ENCODE measurements at regions not wholly inside any gene's neighbourhood (a gene's known extent, or its start where the extent isn't known, plus 50 kb on each side); places are given as distances from the start of the nearest gene placed in this dataset.

DNA sequence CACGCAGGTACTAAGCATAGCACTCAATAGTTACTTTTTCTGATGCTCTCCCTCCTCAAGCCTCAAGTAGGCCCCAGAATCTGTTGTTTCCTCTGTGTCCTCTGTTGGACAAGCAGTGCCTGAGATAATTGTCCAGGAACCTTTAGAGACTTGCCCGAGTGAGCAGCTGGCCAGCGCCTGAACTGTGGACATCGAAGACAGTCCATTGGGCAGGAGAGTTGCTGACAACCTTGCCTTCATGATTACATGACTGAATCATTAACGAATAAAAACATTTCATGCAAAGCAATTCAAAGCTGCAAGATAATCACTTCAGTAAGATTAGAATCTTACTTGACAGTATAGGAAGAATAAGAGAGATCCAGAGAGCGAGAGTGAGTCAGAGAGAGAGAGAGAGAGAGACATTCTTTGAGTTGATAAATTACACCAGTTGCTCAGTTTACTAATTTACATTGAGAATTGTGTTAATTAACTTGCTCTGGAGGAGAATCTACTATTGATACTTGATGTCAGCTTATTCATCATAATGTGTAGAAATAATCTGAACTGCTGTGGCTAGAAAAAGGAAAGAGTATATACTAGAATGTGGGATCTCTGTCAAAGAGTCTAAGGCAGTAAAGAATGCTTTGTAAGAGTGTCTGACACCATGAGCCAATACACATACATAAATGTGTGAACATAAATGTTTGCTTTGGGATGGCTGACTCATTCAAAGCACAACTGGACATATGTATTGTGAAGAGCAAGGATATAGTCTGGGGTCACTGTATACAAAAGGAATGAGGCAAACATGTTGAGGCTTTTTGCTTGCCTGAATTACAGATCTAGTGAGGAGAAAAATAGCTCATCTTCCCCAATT, 216.0 kb downstream of the ZNF326 start:
- Histone ChIP-seq H3K4me3 (no peak overlapping the region), H3K27me3 (no peaks in the 10 kb centered on the region), H3K9me2 (replicated peaks; ENCODE audit: insufficient read depth) (no peaks in the 10 kb centered on the region), H3K4me2 (no peak overlapping the region), H3K36me3 (replicated peaks; ENCODE audit: insufficient read depth, low read depth) (no peaks in the 10 kb centered on the region), H3K4me1 (ENCODE audit: insufficient read depth) (no peaks in the 10 kb centered on the region), H3K79me2 (no peaks in the 10 kb centered on the region), H4K20me1 (ENCODE audit: insufficient read depth, poor library complexity, severe bottlenecking) (no peaks in the 10 kb centered on the region), H3K9me3 (ENCODE audit: low read depth) (no peaks in the 10 kb centered on the region), H2AFZ (no peak overlapping the region), H3K27ac (no peak overlapping the region)
- no peak for DNase-seq (ENCODE audit: low spot score)
- 90% methylated on average over 6 of the region's 6 CpGs for WGBS (ENCODE audit: low lambda C conversion rate, missing lambda C conversion rate)
- TF ChIP-seq EZH2 (IDR thresholded peaks at IDR 0.05; ENCODE audit: borderline replicate concordance) (no peak), EZH2phosphoT487 (IDR thresholded peaks at IDR 0.05; ENCODE audit: low read depth, severe bottlenecking, unreplicated experiment) (no peak), CTCF (IDR thresholded peaks at IDR 0.05; ENCODE audit: poor library complexity) (no peak)

DNA sequence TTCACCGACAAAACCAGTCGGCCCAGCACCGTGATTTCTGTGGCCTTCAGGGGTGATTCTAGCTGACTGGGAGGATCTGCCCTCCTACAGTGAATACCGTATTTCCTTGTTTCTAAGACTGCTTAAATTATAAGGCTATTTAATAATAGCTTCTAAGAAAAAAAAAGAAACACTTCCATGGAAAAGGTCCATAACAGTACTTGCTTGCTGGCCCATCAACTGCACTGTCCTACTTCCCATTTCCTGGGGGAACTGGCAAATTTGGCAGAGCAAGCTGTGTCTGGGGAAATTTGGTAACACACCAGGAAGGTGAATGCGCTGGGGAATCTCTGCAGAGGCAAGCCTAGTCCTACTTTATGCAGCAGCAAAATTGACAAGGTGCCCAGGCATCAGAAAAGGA, 214.0 kb downstream of the ZNF326 start:
- no peak overlapping the region for H3K27ac ChIP-seq
- WGBS (ENCODE audit: low lambda C conversion rate, missing lambda C conversion rate): 69% methylated on average over 5 of the region's 5 CpGs
- DNase-seq (ENCODE audit: low spot score): no peak

DNA sequence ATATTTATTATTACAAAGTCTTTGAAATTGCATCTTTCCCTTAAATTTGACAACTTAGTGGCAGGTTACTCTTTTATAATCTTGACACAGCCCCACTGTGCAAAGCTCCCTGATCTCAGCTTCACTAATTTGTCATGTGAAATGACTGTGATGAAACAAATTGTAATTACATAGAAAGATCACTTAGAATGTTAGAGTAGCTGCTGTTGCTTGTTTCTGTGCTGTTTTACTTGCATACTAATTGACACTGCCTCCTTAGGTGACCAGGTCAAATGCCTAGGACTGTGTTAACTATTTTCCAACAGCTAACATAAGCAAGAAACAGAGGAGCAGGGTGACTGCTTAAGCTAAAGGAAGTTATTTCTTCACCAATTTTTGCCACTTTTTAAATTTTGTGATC, 211.3 kb downstream of the ZNF326 start:
- no peak overlapping the region for H2AFZ ChIP-seq
- no peaks in the 10 kb centered on the region for H3K9me2 ChIP-seq (replicated peaks; ENCODE audit: insufficient read depth)
- no peak overlapping the region for H3K27ac ChIP-seq
- no peaks in the 10 kb centered on the region for H3K9me3 ChIP-seq (ENCODE audit: low read depth)
- no peaks in the 10 kb centered on the region for H3K36me3 ChIP-seq (replicated peaks; ENCODE audit: insufficient read depth, low read depth)
- no peaks in the 10 kb centered on the region for H4K20me1 ChIP-seq (ENCODE audit: insufficient read depth, poor library complexity, severe bottlenecking)
- no peak overlapping the region for H3K4me3 ChIP-seq
- no peaks in the 10 kb centered on the region for H3K4me1 ChIP-seq (ENCODE audit: insufficient read depth)
- no peak for DNase-seq (ENCODE audit: low spot score)
- no peaks in the 10 kb centered on the region for H3K79me2 ChIP-seq
- no peak overlapping the region for H3K4me2 ChIP-seq
- TF ChIP-seq EZH2 (IDR thresholded peaks at IDR 0.05; ENCODE audit: borderline replicate concordance) (no peak), EZH2phosphoT487 (IDR thresholded peaks at IDR 0.05; ENCODE audit: low read depth, severe bottlenecking, unreplicated experiment) (no peak), CTCF (IDR thresholded peaks at IDR 0.05; ENCODE audit: poor library complexity) (no peak)
- H3K27me3 ChIP-seq: no peaks in the 10 kb centered on the region

More for the DNA sequence above, 214.0 kb downstream of the ZNF326 start:
- Histone ChIP-seq H3K4me1 (ENCODE audit: insufficient read depth) (no peaks in the 10 kb centered on the region), H3K9me3 (ENCODE audit: low read depth) (no peaks in the 10 kb centered on the region), H3K9me2 (replicated peaks; ENCODE audit: insufficient read depth) (no peaks in the 10 kb centered on the region), H3K36me3 (replicated peaks; ENCODE audit: insufficient read depth, low read depth) (no peaks in the 10 kb centered on the region), H3K4me3 (no peak overlapping the region), H3K27me3 (no peaks in the 10 kb centered on the region), H3K79me2 (no peaks in the 10 kb centered on the region), H2AFZ (no peak overlapping the region), H3K4me2 (no peak overlapping the region), H4K20me1 (ENCODE audit: insufficient read depth, poor library complexity, severe bottlenecking) (no peaks in the 10 kb centered on the region)
- TF ChIP-seq EZH2phosphoT487 (IDR thresholded peaks at IDR 0.05; ENCODE audit: low read depth, severe bottlenecking, unreplicated experiment): no peak
- no peak for TF ChIP-seq EZH2 (IDR thresholded peaks at IDR 0.05; ENCODE audit: borderline replicate concordance)
- no peak for TF ChIP-seq CTCF (IDR thresholded peaks at IDR 0.05; ENCODE audit: poor library complexity)
